Stimulated activated naive CD8-positive, alpha-beta T cell treated with anti-CD3 and anti-CD28 coated beads, Interleukin-15, amount 100 ng/mL, for 72 hours (primary cell): ENCODE measurements at regions not wholly inside any gene's neighbourhood (a gene's known extent, or its start where the extent isn't known, plus 50 kb on each side); places are given as distances from the start of the nearest gene placed in this dataset.

ENCODE experiments used
- ATAC-seq: fragments of 150-1000 bp; cut with Tn5 transposase; 2 replicates; pipeline ENCODE4 v1.10.0; 2021; ENCODE audit warnings: mild to moderate bottlenecking, moderate library complexity
- DNase-seq, 2 donors: peaks; one replicate each; pipeline ENCODE4 v3.0.0; 2021 to 2022
- H3K27ac Mint-ChIP-seq, 2 donors: one replicate each; pipeline ENCODE4 v1.8.0; 2022; ENCODE audit warnings: mild to moderate bottlenecking in 2 of 2, mixed read lengths in 2 of 2, moderate library complexity in 2 of 2
- H3K27me3 Mint-ChIP-seq: one replicate; pipeline ENCODE4 v1.8.0; 2022; ENCODE audit warnings: mixed read lengths
- H3K4me1 Mint-ChIP-seq: one replicate; pipeline ENCODE4 v1.8.0; 2022; ENCODE audit warnings: mild to moderate bottlenecking, mixed read lengths
- H3K4me3 Mint-ChIP-seq, 2 donors: one replicate each; pipeline ENCODE4 v1.8.0; 2022; ENCODE audit warnings: mild to moderate bottlenecking in 2 of 2, mixed read lengths in 2 of 2, moderate library complexity in 1 of 2
- H3K9me3 Mint-ChIP-seq, 2 donors: one replicate each; pipeline ENCODE4 v1.8.0; 2022; ENCODE audit warnings: mixed read lengths in 2 of 2

- H3K9me3 Mint-ChIP-seq = no peaks in the 10 kb centered on the region
Measured at GRCh38 chr6:53998303-53998702, 112.9 kb upstream of the MLIP start.

GRCh38 chr6:53999088-53999755 lies 112.0 kb upstream of the MLIP start:
- no peak for DNase-seq
- ATAC-seq = no peak
- Mint-ChIP-seq H3K9me3 (no peaks in the 10 kb centered on the region), H3K4me3 (no peak overlapping the region), H3K4me1 (no peaks in the 10 kb centered on the region), H3K27me3 (no peaks in the 10 kb centered on the region), H3K27ac (no peak overlapping the region)

More at GRCh38 chr6:53998303-53998702, 112.9 kb upstream of the MLIP start:
- DNase-seq (no peak), ATAC-seq (no peak)
- H3K27ac Mint-ChIP-seq = no peak overlapping the region
- H3K4me1 Mint-ChIP-seq = no peaks in the 10 kb centered on the region
- no peak overlapping the region for H3K4me3 Mint-ChIP-seq
- H3K27me3 Mint-ChIP-seq = no peaks in the 10 kb centered on the region

DNA sequence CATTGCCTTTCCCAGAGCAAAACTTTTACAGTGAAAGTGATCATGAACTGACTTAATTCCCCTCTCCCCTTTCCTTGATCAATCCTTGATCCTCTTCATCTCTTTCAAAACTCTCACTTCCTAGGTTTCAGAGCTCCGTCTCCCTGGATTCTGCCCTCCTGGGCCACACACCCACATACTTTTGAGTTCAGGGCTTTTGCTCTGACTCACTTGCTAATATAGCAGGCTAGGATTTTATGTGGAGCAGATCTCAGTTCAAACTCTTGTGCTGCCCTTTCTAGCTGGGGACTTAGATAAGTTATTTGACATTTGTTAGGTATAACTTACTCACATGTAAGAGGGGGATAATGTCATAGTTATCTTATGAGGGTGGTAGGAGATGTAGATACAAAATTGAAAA lies 109.1 kb upstream of the MLIP start:
- no peak overlapping the region for H3K4me3 Mint-ChIP-seq

DNA sequence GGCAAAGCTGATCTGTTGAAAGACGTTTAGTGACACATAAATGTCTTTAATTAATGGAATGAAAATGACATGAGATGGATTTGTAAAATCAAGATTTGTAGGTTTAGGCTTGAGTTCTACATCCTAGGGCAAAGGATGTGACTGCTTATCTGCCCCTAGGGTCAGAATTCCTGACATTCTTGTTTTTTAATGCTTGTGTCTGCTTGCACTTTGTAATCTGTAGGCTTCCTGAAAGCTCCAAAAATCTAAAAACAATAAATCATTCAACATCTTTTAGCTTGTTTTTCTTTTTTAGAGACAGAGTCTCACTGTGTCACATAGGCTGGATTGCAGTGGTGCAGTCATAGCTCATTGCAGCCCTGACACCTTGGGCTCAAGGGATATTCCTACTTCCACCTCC lies 107.9 kb upstream of the MLIP start:
- no peak for DNase-seq
- Mint-ChIP-seq H3K9me3 (no peaks in the 10 kb centered on the region), H3K4me3 (no peak overlapping the region), H3K27me3 (no peaks in the 10 kb centered on the region), H3K27ac (no peak overlapping the region), H3K4me1 (no peaks in the 10 kb centered on the region)
- no peak for ATAC-seq

More for the DNA sequence above, 109.1 kb upstream of the MLIP start:
- H3K4me1 Mint-ChIP-seq = no peaks in the 10 kb centered on the region
- DNase-seq (no peak), ATAC-seq (no peak)
- no peaks in the 10 kb centered on the region for H3K9me3 Mint-ChIP-seq
- H3K27me3 Mint-ChIP-seq = no peaks in the 10 kb centered on the region
- H3K27ac Mint-ChIP-seq = no peak overlapping the region

DNA sequence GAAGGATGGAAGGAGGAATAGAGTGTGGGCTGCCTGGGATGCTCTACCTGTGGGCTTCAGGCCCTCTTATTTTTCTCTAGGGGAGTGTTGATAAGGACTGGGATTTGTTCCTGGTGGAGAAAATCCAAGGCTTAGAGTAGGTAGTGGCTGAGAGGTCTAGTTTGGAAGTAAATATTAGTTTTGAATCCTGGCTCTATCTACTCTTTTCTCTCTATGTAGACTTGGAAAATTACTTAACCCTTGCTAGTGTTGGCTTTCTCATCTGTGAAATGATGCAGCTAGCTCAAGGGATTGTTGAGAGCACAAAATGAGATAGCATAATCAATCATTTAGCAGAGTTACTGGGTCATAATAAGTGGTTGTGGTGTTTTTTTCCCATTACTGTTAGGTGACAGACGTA lies 102.7 kb upstream of the MLIP start:
- H3K9me3 Mint-ChIP-seq = no peaks in the 10 kb centered on the region
- ATAC-seq = no peak
- H3K27me3 Mint-ChIP-seq = no peaks in the 10 kb centered on the region
- no peaks in the 10 kb centered on the region for H3K4me1 Mint-ChIP-seq
- H3K4me3 Mint-ChIP-seq = no peak overlapping the region
- no peak overlapping the region for H3K27ac Mint-ChIP-seq
- no peak for DNase-seq

- H3K4me3 Mint-ChIP-seq = no peak overlapping the region
- H3K9me3 Mint-ChIP-seq = no peaks in the 10 kb centered on the region
- H3K27ac Mint-ChIP-seq = no peak overlapping the region
- DNase-seq (no peak), ATAC-seq (no peak)
- H3K4me1 Mint-ChIP-seq = no peaks in the 10 kb centered on the region
- no peaks in the 10 kb centered on the region for H3K27me3 Mint-ChIP-seq
Measured at GRCh38 chr6:54009052-54009654, 102.1 kb upstream of the MLIP start.

GRCh38 chr6:54010340-54011276 lies 100.6 kb upstream of the MLIP start:
- no peaks in the 10 kb centered on the region for H3K4me1 Mint-ChIP-seq
- no peaks in the 10 kb centered on the region for H3K9me3 Mint-ChIP-seq
- DNase-seq (no peak), ATAC-seq (no peak)
- H3K27me3 Mint-ChIP-seq = no peaks in the 10 kb centered on the region
- H3K4me3 Mint-ChIP-seq = no peak overlapping the region
- no peak overlapping the region for H3K27ac Mint-ChIP-seq

DNA sequence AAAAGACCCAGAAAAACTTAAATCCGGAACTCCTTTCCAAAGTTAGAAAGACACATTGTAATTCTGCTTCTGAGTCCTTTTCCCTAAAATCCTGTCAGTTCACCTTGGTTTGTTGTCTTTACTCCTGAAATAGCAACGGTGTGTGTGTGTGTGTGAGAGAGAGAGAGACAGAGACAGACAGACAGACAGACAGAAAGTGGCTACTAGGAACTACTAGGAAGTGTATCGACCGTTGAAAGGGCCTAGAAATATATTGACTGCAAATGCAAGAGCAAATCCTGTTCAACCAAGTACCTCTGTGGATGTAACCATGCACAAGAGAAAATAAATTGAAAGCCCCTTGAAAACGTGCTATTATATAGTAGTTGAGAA lies 100.0 kb upstream of the MLIP start:
- no peak for ATAC-seq

GRCh38 chr6:54013966-54014365 lies 97.3 kb upstream of the MLIP start:
- Mint-ChIP-seq H3K27me3 (peaks cover 8% of the 10 kb centered on the region), H3K4me3 (no peak overlapping the region), H3K27ac (no peak overlapping the region), H3K4me1 (no peaks in the 10 kb centered on the region), H3K9me3 (no peaks in the 10 kb centered on the region)
- no peak for ATAC-seq
- DNase-seq = no peak

More for the DNA sequence above, 100.0 kb upstream of the MLIP start:
- Mint-ChIP-seq H3K27me3 (no peaks in the 10 kb centered on the region), H3K4me3 (no peak overlapping the region), H3K4me1 (no peaks in the 10 kb centered on the region), H3K9me3 (no peaks in the 10 kb centered on the region), H3K27ac (no peak overlapping the region)
- DNase-seq = no peak

DNA sequence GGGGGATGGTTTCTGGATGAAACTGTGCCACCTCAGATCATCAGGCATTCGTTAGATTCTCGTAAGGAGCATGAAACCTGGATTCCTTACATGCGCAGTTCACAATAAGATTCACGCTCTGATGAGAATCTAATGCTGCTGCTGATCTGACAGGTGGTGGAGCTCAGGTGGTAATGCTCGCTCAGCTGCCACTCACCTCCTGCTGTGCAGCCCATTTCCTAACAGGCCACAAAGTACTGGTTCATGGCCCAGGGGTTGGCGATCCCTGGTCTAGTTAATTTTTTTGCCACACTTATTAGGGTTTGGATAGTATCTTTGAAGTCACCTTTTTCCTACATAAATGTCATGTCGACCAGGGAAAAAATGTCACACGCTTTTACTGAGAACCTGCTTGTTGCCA lies 96.8 kb upstream of the MLIP start:
- H3K27ac Mint-ChIP-seq = no peak overlapping the region
- DNase-seq = no peak
- H3K4me1 Mint-ChIP-seq = no peaks in the 10 kb centered on the region
- peaks cover 8% of the 10 kb centered on the region for H3K27me3 Mint-ChIP-seq
- no peaks in the 10 kb centered on the region for H3K9me3 Mint-ChIP-seq
- no peak for ATAC-seq
- no peak overlapping the region for H3K4me3 Mint-ChIP-seq

DNA sequence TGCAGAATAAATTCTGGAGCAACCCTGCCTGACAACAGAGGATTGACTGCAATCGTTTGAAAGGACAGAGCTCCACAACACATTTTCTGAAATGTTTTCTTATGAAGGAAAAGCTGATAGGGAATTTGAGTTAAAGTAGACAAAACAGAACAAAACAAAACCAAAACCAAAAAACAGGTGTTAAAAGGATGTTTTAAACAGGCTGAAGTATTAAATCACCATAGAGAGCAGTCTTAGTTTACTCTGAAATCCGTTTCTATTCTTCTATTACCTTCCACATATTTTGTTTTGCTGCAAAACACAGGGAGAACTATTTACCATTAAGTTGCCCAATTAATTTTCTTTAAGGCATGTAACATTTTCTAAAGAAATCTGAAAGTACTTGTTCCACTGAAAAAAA lies 93.4 kb upstream of the MLIP start:
- DNase-seq = no peak
- H3K4me3 Mint-ChIP-seq = no peak overlapping the region
- no peak overlapping the region for H3K27ac Mint-ChIP-seq
- H3K9me3 Mint-ChIP-seq = no peaks in the 10 kb centered on the region
- no peaks in the 10 kb centered on the region for H3K4me1 Mint-ChIP-seq
- H3K27me3 Mint-ChIP-seq = peaks cover 8% of the 10 kb centered on the region
- no peak for ATAC-seq

GRCh38 chr6:54018722-54019121 lies 92.5 kb upstream of the MLIP start:
- Mint-ChIP-seq H3K27ac (no peak overlapping the region), H3K9me3 (no peaks in the 10 kb centered on the region), H3K4me1 (no peaks in the 10 kb centered on the region), H3K27me3 (peaks cover 8% of the 10 kb centered on the region), H3K4me3 (no peak overlapping the region)
- DNase-seq (no peak), ATAC-seq (no peak)

GRCh38 chr6:54019860-54020259 lies 91.4 kb upstream of the MLIP start:
- no peak for DNase-seq
- no peaks in the 10 kb centered on the region for H3K9me3 Mint-ChIP-seq
- H3K4me1 Mint-ChIP-seq = no peaks in the 10 kb centered on the region
- no peak for ATAC-seq
- no peak overlapping the region for H3K27ac Mint-ChIP-seq
- H3K4me3 Mint-ChIP-seq = no peak overlapping the region
- H3K27me3 Mint-ChIP-seq = peaks cover 8% of the 10 kb centered on the region

GRCh38 chr6:54020334-54020733 lies 90.9 kb upstream of the MLIP start:
- ATAC-seq (no peak), DNase-seq (no peak)
- no peaks in the 10 kb centered on the region for H3K4me1 Mint-ChIP-seq
- H3K27me3 Mint-ChIP-seq = peaks cover 8% of the 10 kb centered on the region
- no peak overlapping the region for H3K27ac Mint-ChIP-seq
- H3K4me3 Mint-ChIP-seq = no peak overlapping the region
- no peaks in the 10 kb centered on the region for H3K9me3 Mint-ChIP-seq

DNA sequence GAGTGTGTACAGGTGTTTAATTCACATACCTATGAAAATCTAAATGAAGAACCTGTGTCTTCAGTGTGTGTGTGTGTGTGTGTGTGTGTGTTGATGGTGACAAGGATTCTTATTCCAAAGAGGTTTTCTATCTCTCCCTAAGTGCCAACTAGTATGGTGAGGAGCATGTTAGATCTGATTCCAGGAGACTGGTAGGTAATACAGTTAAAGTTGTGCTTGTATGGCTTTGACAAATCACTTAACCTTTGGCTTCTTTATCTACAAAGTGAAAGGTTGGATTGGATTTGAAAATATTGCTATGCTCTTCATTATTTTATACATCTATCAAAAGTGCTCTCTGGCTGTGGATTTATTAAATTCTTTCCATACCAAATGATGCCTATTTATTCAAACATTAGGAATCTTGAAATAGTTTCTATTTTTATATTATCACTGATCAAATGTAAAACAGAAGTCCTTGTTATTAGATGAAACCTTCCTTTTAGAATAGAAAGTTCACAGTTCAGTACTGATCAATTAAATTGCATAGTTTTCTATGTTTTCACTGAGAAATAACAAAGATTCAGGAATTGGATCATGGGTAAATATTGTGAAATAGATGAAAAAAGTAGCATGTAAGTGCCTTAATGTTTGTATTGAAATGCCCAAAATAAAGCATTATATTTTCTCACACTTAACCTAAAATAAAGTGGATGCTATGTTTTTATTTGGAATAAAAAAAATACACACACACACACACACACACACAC lies 84.4 kb upstream of the MLIP start:
- Mint-ChIP-seq H3K4me1 (no peaks in the 10 kb centered on the region), H3K27ac (no peak overlapping the region), H3K9me3 (no peaks in the 10 kb centered on the region), H3K4me3 (no peak overlapping the region), H3K27me3 (no peaks in the 10 kb centered on the region)
- no peak for ATAC-seq
- DNase-seq = no peak
